Heart left ventricle (tissue), 13 donors: ENCODE measurements at regions not wholly inside any gene's neighbourhood (a gene's known extent, or its start where the extent isn't known, plus 50 kb on each side); places are given as distances from the start of the nearest gene placed in this dataset.

Source experiments
- CTCF ChIP-seq, 12 donors: fragments of 200-600 bp; sonication (generic) in 4 of 12; IDR thresholded peaks; one replicate each; pipeline versions ENCODE4 v1.5.0 to v1.8.0; 2018 to 2022; ENCODE audit warnings: antibody characterized with exemption in 12 of 12, mild to moderate bottlenecking in 5 of 12
- POLR2A ChIP-seq, 2 donors: fragments of 450-650 bp; IDR thresholded peaks; one replicate each; pipeline ENCODE4 v1.6.1; 2017; ENCODE audit warnings: antibody characterized with exemption in 2 of 2, mild to moderate bottlenecking in 2 of 2, moderate library complexity in 2 of 2
- donor health status: ischemic (EF 13 %, LVEDD 7.1; RV severe dilation, severe dysfunction).
- donor health status: DM: no; HTN: yes; CAD: no.
- donor health status: DM: no; HTN: no; CAD: no.
- donor health status: ischemic (EF 25% LVEDD 6.9; RV normal size, moderate dysfunction).
- donor health status: ischemic (EF 25% LVEDD 5.7; RV mildly dilated, moderate dysfunction).
- donor health status: ischemic (EF 35%, LVEDD 5.7; RV mildly dilated, moderate dysfunction).
- donor health status: nonischemic (EF 11% LVEDD 7.7; RV severe dilation, severe dysfunction).
- donor health status: DM: yes; HTN: yes; CAD: no.
- donor health status: PGD.
- donor health status: ischemic (EF 29% LVEDD 5.4; RV normal size, mild dysfunction).
- donor health status: nonischemic (EF 23%, LVEDD 6.1; RV moderate dilation, normal function).

GRCh38 chr1:80410233-80410632, 1390.5 kb upstream of the ADGRL2 start:
- TF ChIP-seq CTCF (IDR thresholded peaks at IDR 0.05) (no peak), POLR2A (IDR thresholded peaks at IDR 0.05) (no peak)
